SK-N-SH treated with all-trans-retinoic acid at 6 μM for 48 hours (cell line): ENCODE measurements at regions not wholly inside any gene's neighbourhood (a gene's known extent, or its start where the extent isn't known, plus 50 kb on each side); places are given as distances from the start of the nearest gene placed in this dataset.

Experiments used
- ATAC-seq: fragments of 200-7000 bp; cut with Tn5 transposase; 3 replicates; pipeline ENCODE4 v1.9.1; 2020; ENCODE audit warnings: mild to moderate bottlenecking, moderate library complexity
- ARNTL ChIP-seq: fragments of 450-650 bp; formaldehyde crosslinking; IDR thresholded peaks from 2 replicates; pipeline ENCODE4 v1.5.0; 2020; ENCODE audit warnings: low read depth, mild to moderate bottlenecking, moderate library complexity, borderline replicate concordance
- BACH2 ChIP-seq: fragments of 250-450 bp; sonication (Bioruptor Pico); IDR thresholded peaks from 2 replicates; pipeline ENCODE4 v1.9.0; 2021; ENCODE audit warnings: mild to moderate bottlenecking, borderline replicate concordance
- CREB5 ChIP-seq: fragments of 250-450 bp; sonication (Bioruptor Pico); IDR thresholded peaks from 2 replicates; pipeline ENCODE4 v1.5.1; 2020; ENCODE audit warnings: low read depth, mild to moderate bottlenecking, moderate library complexity
- CSDC2 ChIP-seq: fragments of 250-450 bp; sonication (Bioruptor Pico); IDR thresholded peaks from 2 replicates; pipeline ENCODE4 v1.5.0; 2020; ENCODE audit warnings: mild to moderate bottlenecking, moderate library complexity
- ESRRG ChIP-seq: fragments of 250-450 bp; sonication (Bioruptor Pico); IDR thresholded peaks from 2 replicates; pipeline ENCODE4 v1.6.1; 2021; ENCODE audit warnings: mild to moderate bottlenecking
- GLIS3 ChIP-seq: fragments of 250-450 bp; sonication (Bioruptor Pico); IDR thresholded peaks from 2 replicates; pipeline ENCODE4 v1.5.0; 2020; ENCODE audit warnings: mild to moderate bottlenecking, moderate library complexity
- ISL1 ChIP-seq: fragments of 250-450 bp; sonication (Bioruptor Pico); IDR thresholded peaks from 2 replicates; pipeline ENCODE4 v2.1.2; 2022; ENCODE audit warnings: mild to moderate bottlenecking, moderate library complexity
- OSR1 ChIP-seq: fragments of 250-450 bp; sonication (Bioruptor Pico); IDR thresholded peaks from 2 replicates; pipeline ENCODE4 v1.8.0; 2022; ENCODE audit warnings: moderate library complexity, mild to moderate bottlenecking, inconsistent platforms
- PATZ1 ChIP-seq: fragments of 250-450 bp; sonication (Bioruptor Pico); IDR thresholded peaks from 2 replicates; pipeline ENCODE4 v1.8.0; 2020; ENCODE audit warnings: mild to moderate bottlenecking, moderate library complexity, borderline replicate concordance
- POU6F1 ChIP-seq: fragments of 250-450 bp; sonication (Bioruptor Pico); IDR thresholded peaks from 2 replicates; pipeline ENCODE4 v1.8.0; 2021; ENCODE audit warnings: low read depth, mild to moderate bottlenecking, moderate library complexity, borderline replicate concordance
- RARB ChIP-seq: fragments of 250-450 bp; sonication (Bioruptor Pico); IDR thresholded peaks from 2 replicates; pipeline ENCODE4 v1.8.0; 2021; ENCODE audit warnings: mild to moderate bottlenecking, moderate library complexity
- SNAI2 ChIP-seq: fragments of 250-450 bp; sonication (Bioruptor Pico); IDR thresholded peaks from 2 replicates; pipeline ENCODE4 v1.5.0; 2020; ENCODE audit warnings: mild to moderate bottlenecking, moderate library complexity
- TCF4 ChIP-seq: fragments of 250-450 bp; sonication (Bioruptor Pico); IDR thresholded peaks from 2 replicates; pipeline ENCODE4 v1.8.0; 2021; ENCODE audit warnings: mild to moderate bottlenecking, moderate library complexity, borderline replicate concordance
- TOX ChIP-seq: fragments of 250-450 bp; sonication (Bioruptor Pico); IDR thresholded peaks from 2 replicates; pipeline ENCODE4 v1.8.0; 2021; ENCODE audit warnings: mild to moderate bottlenecking, moderate library complexity, borderline replicate concordance
- TSHZ2 ChIP-seq: fragments of 250-450 bp; sonication (Bioruptor Pico); IDR thresholded peaks from 2 replicates; pipeline ENCODE4 v1.5.0; 2020; ENCODE audit warnings: mild to moderate bottlenecking, moderate library complexity
- ZFP3 ChIP-seq: fragments of 250-450 bp; sonication (Bioruptor Pico); IDR thresholded peaks from 2 replicates; pipeline ENCODE4 v1.5.0; 2020; ENCODE audit warnings: mild to moderate bottlenecking, moderate library complexity
- ZNF70 ChIP-seq: fragments of 450-650 bp; formaldehyde crosslinking; IDR thresholded peaks from 2 replicates; pipeline ENCODE4 v1.5.0; 2020; ENCODE audit warnings: mild to moderate bottlenecking, moderate library complexity
- ZNF8 ChIP-seq: fragments of 450-650 bp; formaldehyde crosslinking; IDR thresholded peaks from 2 replicates; pipeline ENCODE4 v1.5.0; 2020; ENCODE audit warnings: mild to moderate bottlenecking, moderate library complexity

DNA sequence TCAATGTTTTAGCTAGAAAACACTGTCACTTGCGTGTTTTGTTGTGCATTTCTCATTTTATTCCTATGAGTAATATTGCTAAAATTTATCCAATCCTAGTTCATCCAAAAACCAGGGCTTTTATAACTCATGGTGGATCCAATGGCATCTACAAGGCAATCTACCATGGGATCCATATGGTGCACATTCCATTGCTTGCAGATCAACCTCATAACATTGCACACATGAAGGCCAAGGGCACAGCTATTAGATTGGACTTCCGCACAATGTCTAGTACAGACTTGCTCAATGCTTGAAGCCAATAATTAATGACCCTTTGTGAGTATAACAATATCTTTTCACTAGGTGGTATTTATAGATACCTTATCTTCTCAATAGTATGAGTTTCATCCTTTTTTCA, 57.2 kb upstream of the UGT2B7 start:
- TF ChIP-seq ZFP3 (CRISPR knock-in tag), result no peak
- no peak for TF ChIP-seq ESRRG (CRISPR knock-in tag)
- no peak for TF ChIP-seq OSR1 (CRISPR knock-in tag)
- no peak for TF ChIP-seq ZNF8 (CRISPR knock-in tag)
- TF ChIP-seq ZNF70 (CRISPR knock-in tag), result no peak
- TF ChIP-seq TCF4 (CRISPR knock-in tag), result no peak
- TF ChIP-seq CREB5 (CRISPR knock-in tag), result no peak
- TF ChIP-seq BACH2 (CRISPR knock-in tag), result no peak
- no peak for TF ChIP-seq ISL1
- no peak for TF ChIP-seq PATZ1 (CRISPR knock-in tag)
- TF ChIP-seq, all 23 proteins: peak for 0
- ATAC-seq, result no peak

- ATAC-seq, result no peak
Measured at GRCh38 chr4:69044247-69044646, 52.0 kb upstream of the UGT2B7 start.

More at GRCh38 chr4:69044247-69044646, 52.0 kb upstream of the UGT2B7 start:
- no peak for TF ChIP-seq TSHZ2
- no peak for TF ChIP-seq ZNF8 (CRISPR knock-in tag)
- no peak for TF ChIP-seq POU6F1 (CRISPR knock-in tag)
- no peak for TF ChIP-seq CSDC2 (CRISPR knock-in tag)
- no peak for TF ChIP-seq ZNF70 (CRISPR knock-in tag)
- no peak for TF ChIP-seq TOX
- no peak for TF ChIP-seq ARNTL (CRISPR knock-in tag)
- TF ChIP-seq RARB (CRISPR knock-in tag), result no peak
- no peak for TF ChIP-seq ZFP3 (CRISPR knock-in tag)
- TF ChIP-seq GLIS3 (CRISPR knock-in tag), result no peak
- no peak for TF ChIP-seq CREB5 (CRISPR knock-in tag)
- TF ChIP-seq SNAI2, result no peak
- no peak for TF ChIP-seq TCF4 (CRISPR knock-in tag)
